Neural crest cell (in vitro differentiated cells): ENCODE measurements at regions not wholly inside any gene's neighbourhood (a gene's known extent, or its start where the extent isn't known, plus 50 kb on each side); places are given as distances from the start of the nearest gene placed in this dataset.

Experiments used
- DNase-seq: peaks from one replicate; pipeline ENCODE4 v3.0.0; 2021; ENCODE audit warnings: low read depth, mixed read lengths, low spot score
- H3K27ac Mint-ChIP-seq: one replicate; pipeline ENCODE4 v1.8.0; 2021; ENCODE audit warnings: mild to moderate bottlenecking, mixed read lengths; ENCODE audit not compliant: unreplicated experiment
- H3K27me3 Mint-ChIP-seq: 2 replicates; pipeline ENCODE4 v1.8.0; 2021; ENCODE audit warnings: low read depth, mild to moderate bottlenecking, mixed read lengths
- H3K36me3 Mint-ChIP-seq: 2 replicates; pipeline ENCODE4 v1.8.0; 2021; ENCODE audit warnings: low read depth, mild to moderate bottlenecking, mixed read lengths
- H3K4me1 Mint-ChIP-seq: 2 replicates; pipeline ENCODE4 v1.8.0; 2021; ENCODE audit warnings: mixed read lengths
- H3K4me3 Mint-ChIP-seq: one replicate; pipeline ENCODE4 v1.8.0; 2021; ENCODE audit warnings: mild to moderate bottlenecking, mixed read lengths
- H3K9me3 Mint-ChIP-seq: 2 replicates; pipeline ENCODE4 v1.8.0; 2021; ENCODE audit warnings: mixed read lengths
- TF ChIP-seq, protein P1 (sequence below): fragments of 200-600 bp; sonication (generic); conservative IDR thresholded peaks from 2 replicates; pipeline ENCODE4 v1.5.0; 2021; ENCODE audit warnings: antibody characterized with exemption, mild to moderate bottlenecking

DNA sequence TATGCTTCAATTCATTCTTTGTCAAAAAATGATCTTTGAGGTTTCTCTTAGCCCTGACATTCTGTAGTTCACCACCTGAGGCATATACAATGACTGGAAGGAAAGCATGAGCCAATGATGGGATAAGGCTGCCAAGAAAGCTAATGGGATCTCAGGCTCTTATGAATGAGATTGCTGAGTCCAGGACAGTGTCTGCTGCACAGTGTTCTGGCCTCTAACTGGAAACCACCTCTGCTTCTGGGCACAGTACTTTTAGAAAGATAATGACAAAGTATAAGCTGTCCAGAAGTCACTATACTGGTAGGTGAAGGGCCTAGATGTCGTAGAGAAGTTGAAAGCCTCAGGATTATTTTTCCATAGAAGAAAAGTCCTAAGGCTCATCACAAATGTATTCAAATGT lies 69.1 kb upstream of the PAPPA start:
- H3K9me3 Mint-ChIP-seq = no peaks in the 10 kb centered on the region
- TF ChIP-seq, protein P1, sequence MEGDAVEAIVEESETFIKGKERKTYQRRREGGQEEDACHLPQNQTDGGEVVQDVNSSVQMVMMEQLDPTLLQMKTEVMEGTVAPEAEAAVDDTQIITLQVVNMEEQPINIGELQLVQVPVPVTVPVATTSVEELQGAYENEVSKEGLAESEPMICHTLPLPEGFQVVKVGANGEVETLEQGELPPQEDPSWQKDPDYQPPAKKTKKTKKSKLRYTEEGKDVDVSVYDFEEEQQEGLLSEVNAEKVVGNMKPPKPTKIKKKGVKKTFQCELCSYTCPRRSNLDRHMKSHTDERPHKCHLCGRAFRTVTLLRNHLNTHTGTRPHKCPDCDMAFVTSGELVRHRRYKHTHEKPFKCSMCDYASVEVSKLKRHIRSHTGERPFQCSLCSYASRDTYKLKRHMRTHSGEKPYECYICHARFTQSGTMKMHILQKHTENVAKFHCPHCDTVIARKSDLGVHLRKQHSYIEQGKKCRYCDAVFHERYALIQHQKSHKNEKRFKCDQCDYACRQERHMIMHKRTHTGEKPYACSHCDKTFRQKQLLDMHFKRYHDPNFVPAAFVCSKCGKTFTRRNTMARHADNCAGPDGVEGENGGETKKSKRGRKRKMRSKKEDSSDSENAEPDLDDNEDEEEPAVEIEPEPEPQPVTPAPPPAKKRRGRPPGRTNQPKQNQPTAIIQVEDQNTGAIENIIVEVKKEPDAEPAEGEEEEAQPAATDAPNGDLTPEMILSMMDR = no peak
- no peak overlapping the region for H3K4me3 Mint-ChIP-seq
- no peaks in the 10 kb centered on the region for H3K36me3 Mint-ChIP-seq
- H3K27ac Mint-ChIP-seq = no peak overlapping the region
- no peaks in the 10 kb centered on the region for H3K4me1 Mint-ChIP-seq
- H3K27me3 Mint-ChIP-seq = no peaks in the 10 kb centered on the region
- DNase-seq = no peak

DNA sequence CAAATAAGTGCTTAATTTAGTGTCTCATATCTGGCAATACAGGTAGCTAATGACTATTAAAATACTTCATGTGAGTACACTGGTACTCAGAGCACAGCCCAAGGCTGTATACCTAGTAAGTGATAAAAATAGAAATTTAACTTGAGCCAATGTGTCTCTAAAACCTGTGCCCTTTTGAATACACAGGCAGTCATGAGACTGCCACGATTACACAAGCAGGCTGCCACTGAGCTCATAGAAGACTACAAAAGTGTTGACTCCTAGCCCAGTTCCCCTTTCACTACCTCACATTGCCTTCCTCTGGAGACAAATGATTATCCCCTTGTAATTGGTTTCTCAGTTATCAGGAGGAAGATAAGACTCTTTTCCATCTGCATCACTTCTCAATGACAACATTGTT lies 66.3 kb upstream of the PAPPA start:
- TF ChIP-seq, protein P1 = no peak
- Mint-ChIP-seq H3K4me3 (no peak overlapping the region), H3K27ac (no peak overlapping the region), H3K9me3 (peaks cover 5% of the 10 kb centered on the region), H3K36me3 (no peaks in the 10 kb centered on the region), H3K27me3 (no peaks in the 10 kb centered on the region), H3K4me1 (no peaks in the 10 kb centered on the region)
- no peak for DNase-seq

DNA sequence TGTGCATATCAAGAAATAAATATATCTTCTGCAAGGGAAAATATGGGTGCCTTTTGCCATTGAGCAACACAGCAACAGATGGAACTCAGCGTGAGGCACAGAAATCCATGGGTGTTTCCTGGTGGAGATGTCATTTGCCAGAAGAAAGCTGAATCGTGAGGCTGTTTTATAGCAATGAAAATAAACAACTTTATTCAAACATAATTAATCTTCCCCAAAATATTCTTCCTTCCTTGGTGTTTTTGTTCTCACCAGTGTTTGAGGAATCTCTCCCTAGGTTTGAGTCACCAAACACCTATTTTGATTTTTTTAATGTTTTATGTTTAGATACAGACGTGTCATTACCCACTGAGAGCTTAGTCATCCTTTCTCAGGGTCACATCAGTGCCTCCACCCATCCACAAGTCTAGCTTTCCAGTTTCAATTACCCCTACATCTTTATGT lies 65.8 kb upstream of the PAPPA start:
- no peak overlapping the region for H3K27ac Mint-ChIP-seq
- H3K27me3 Mint-ChIP-seq = no peaks in the 10 kb centered on the region
- TF ChIP-seq, protein P1 = no peak
- DNase-seq = no peak
- H3K4me1 Mint-ChIP-seq = no peaks in the 10 kb centered on the region
- H3K4me3 Mint-ChIP-seq = no peak overlapping the region
- peaks cover 5% of the 10 kb centered on the region for H3K9me3 Mint-ChIP-seq
- H3K36me3 Mint-ChIP-seq = no peaks in the 10 kb centered on the region

DNA sequence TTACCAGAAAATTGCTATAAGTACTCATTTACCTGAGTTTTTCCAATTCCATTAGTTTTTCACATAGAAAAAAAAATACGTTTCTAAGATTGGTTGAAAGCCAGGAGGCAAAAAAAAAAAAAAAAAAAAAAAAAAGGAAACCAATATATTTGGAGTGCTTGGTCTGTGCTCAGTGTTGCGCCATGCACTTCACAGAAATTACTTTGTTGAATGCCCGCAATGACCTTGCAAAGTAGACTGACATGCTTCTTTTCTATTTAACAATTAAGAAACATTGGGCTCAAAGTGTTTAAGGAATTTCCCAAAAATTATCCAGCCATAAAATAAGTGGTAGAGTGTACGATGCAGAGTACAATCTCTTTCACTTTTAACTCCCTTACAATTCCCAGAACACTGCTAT lies 65.2 kb upstream of the PAPPA start:
- no peaks in the 10 kb centered on the region for H3K36me3 Mint-ChIP-seq
- H3K4me3 Mint-ChIP-seq = no peak overlapping the region
- DNase-seq = no peak

DNA sequence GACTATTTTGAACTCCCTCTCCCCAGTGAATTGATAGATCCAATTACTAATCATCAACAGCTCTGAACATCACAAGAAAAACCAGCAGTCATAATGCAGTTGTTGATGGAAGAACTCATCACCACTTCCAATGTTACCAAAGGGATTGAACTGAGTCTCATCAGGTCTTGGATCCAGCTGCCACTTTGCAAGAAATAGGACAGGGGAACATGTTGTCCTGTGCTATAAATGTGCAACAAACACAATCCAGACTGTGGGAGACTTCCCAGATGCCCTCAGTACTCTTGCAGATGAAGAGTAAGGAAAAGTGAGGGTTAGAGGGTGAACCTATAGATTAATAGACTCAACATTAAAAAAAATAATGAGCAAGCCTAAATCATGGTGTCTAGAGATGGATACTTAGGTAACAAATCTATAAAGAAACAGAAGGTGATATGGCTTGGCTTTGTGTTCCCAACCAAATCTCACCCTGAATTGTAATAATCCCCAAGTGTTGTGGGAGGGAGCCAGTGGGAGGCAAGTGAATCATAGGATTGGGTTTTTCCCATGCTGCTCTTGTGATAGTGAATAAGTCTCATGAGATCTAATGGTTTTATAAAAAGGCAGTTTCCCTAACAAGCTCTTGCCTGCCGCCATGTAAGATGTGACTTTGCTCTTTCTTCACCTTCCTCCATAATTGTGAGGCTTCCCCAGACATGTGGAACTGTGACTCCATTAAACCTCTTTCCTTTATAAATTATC lies 63.4 kb upstream of the PAPPA start:
- Mint-ChIP-seq H3K4me3 (no peak overlapping the region), H3K27me3 (no peaks in the 10 kb centered on the region), H3K9me3 (peaks cover 5% of the 10 kb centered on the region), H3K36me3 (no peaks in the 10 kb centered on the region), H3K4me1 (no peaks in the 10 kb centered on the region), H3K27ac (no peak overlapping the region)
- DNase-seq = no peak
- TF ChIP-seq, protein P1 = no peak

More for the DNA sequence above, 65.2 kb upstream of the PAPPA start:
- Mint-ChIP-seq H3K27ac (no peak overlapping the region), H3K27me3 (no peaks in the 10 kb centered on the region), H3K4me1 (no peaks in the 10 kb centered on the region), H3K9me3 (peaks cover 5% of the 10 kb centered on the region)
- TF ChIP-seq, protein P1 = no peak
